Skeletal muscle satellite cell (primary cell): ENCODE measurements at regions not wholly inside any gene's neighbourhood (a gene's known extent, or its start where the extent isn't known, plus 50 kb on each side); places are given as distances from the start of the nearest gene placed in this dataset.

Experiments
- H3K27me3 ChIP-seq: 2 replicates; pipeline ENCODE4 v1.7.0; 2013; ENCODE audit warnings: low read length; ENCODE audit not compliant: control insufficient read depth, insufficient read depth
- H3K36me3 ChIP-seq: 2 replicates; pipeline ENCODE4 v1.7.0; 2013; ENCODE audit warnings: mild to moderate bottlenecking, control low read depth, low read length; ENCODE audit not compliant: insufficient read depth
- H3K4me1 ChIP-seq: 2 replicates; pipeline ENCODE4 v1.7.0; 2013; ENCODE audit warnings: low read length; ENCODE audit not compliant: control insufficient read depth, insufficient read depth
- H3K4me2 ChIP-seq: 2 replicates; pipeline ENCODE4 v1.7.0; 2013; ENCODE audit warnings: mild to moderate bottlenecking, low read length
- H3K4me3 ChIP-seq: 2 replicates; pipeline ENCODE4 v1.7.0; 2013; ENCODE audit warnings: low read length
- H3K9ac ChIP-seq: 2 replicates; pipeline ENCODE4 v1.7.0; 2013; ENCODE audit warnings: mild to moderate bottlenecking, low read depth, low read length, moderate library complexity
- H3K9me3 ChIP-seq: replicated peaks from 2 replicates; pipeline ENCODE4 v1.7.0; 2013; ENCODE audit warnings: mild to moderate bottlenecking, control low read depth, low read length

DNA sequence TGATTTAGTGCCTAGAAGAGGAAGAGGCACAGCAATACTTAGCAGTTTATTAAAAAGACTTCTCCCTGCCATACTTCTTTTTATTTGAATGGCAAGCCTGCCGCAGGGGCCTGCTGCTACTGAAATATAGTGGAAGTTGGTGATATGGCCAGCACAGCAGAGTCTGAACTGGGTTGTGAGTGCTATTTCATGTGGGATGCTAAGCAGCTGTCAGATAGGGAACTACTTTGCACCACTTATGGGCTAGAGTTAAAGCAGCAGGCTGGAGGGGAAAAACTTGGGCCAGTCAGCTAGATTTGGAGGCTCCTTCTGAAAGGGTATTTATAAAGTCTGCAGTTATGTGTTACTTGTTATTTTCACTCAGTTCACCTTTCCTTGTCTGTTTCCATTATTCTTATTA is 299.0 kb upstream of the E2F7 start:
- Histone ChIP-seq H3K27me3 (no peaks in the 10 kb centered on the region), H3K4me2 (no peak overlapping the region), H3K4me3 (no peak overlapping the region), H3K9me3 (no peaks in the 10 kb centered on the region), H3K9ac (no peak overlapping the region), H3K36me3 (no peaks in the 10 kb centered on the region), H3K4me1 (no peaks in the 10 kb centered on the region)

DNA sequence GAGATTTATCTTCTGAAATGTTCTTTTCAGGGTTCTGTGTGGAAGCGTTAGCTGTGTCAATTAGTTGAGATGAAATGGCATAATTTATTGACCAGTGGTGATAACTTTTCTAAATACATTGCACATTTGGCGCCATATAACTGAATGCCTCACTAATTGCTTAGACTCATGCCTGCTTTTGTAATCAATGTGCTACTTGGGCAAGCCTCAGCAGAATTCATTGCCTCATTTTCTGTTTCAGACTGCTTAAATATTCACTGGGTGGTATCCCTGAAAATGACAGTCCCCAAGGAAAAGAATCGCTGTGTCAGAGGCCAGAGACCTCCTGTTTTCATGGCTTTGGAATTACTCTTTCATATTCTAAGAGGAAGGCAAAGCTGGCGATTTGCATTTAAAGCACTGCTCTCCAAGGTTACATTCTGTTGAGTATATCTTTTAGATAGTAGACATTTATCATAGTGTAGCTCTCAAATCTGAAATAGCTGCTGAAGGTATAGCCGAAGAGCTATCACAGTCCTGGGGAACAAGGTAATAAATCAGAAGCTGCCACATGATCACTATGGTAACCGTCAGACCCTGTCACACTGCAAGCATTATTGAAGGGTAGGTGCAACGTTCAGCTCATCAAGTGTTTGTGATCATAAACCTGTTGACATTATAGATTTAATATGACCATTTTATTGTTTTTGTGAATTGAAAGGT is 297.3 kb upstream of the E2F7 start:
- H3K4me1 ChIP-seq = no peaks in the 10 kb centered on the region
- no peaks in the 10 kb centered on the region for H3K27me3 ChIP-seq
- H3K4me3 ChIP-seq = no peak overlapping the region
- H3K4me2 ChIP-seq = no peak overlapping the region
- H3K9me3 ChIP-seq = no peaks in the 10 kb centered on the region
- H3K9ac ChIP-seq = no peak overlapping the region
- H3K36me3 ChIP-seq = no peaks in the 10 kb centered on the region

DNA sequence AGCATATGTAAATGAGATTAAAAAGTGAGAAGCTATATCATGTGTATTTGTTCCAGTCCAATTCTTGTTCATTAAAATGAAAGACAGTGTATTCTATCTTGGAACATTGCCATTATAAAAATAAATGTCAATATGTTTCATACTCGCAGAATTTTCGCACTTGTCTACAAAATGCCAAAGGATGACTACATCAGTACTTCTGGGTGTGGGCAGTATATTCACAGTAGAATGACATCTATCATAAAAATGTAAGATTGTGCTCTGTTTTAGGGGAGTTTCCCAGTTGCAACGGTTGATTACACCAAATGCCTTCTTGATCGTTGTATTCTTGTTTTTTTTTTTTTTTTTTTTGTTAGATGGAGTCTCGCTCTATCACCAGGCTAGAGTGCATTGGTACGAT is 292.3 kb upstream of the E2F7 start:
- Histone ChIP-seq H3K27me3 (no peaks in the 10 kb centered on the region), H3K4me3 (no peak overlapping the region), H3K9ac (no peak overlapping the region), H3K4me2 (no peak overlapping the region), H3K9me3 (no peaks in the 10 kb centered on the region), H3K36me3 (no peaks in the 10 kb centered on the region), H3K4me1 (peaks cover 16% of the 10 kb centered on the region)

DNA sequence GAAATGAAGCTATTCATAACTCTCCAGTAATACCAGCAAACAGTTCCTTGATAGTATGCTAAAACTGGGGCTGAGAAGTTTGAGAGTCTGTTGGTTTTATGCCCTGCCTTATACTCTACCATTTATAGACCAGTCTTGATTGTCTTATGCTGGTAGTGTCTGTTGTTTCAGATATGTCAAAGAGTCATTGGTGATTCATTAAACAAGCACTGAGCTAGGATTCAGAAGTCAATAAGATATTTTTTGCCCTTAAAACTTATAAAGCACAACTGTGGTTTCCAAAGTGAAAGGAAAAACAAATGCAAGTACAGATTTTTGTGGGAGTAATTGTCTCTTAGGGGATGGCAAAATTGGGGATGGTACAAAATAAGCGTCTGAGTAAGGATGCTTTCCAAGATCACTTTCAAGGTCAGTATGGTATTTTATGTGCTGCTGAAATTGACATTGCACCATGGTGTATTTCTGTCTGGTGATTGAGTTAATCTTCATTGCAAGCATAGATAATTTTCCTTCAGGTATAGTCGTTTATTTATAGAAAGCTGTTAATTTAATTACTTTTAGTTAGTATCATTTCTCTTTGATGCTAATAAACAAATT is 289.5 kb upstream of the E2F7 start:
- Histone ChIP-seq H3K4me2 (peak overlapping the region; percentile 55), H3K4me1 (peaks cover 16% of the 10 kb centered on the region), H3K36me3 (no peaks in the 10 kb centered on the region), H3K9me3 (no peaks in the 10 kb centered on the region), H3K9ac (no peak overlapping the region), H3K4me3 (no peak overlapping the region), H3K27me3 (no peaks in the 10 kb centered on the region)

DNA sequence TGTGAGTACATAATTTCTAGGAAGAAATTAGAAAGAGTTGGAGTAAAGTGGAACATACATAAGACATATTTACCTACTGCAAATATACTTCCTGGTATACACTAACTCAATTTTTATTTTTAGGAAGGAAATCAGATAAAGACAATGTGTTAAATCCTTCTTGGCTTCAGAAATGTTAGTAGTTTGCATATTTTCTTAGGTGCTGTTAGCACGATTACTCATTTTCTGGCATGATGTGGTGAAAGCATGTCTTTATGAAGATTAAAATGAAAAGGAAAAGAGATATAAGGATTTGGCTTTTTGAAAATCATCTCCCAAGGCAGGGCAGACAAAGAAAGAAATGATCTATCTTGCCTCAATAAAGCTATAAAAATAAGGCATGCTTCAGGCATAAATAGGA is 287.6 kb upstream of the E2F7 start:
- H3K36me3 ChIP-seq = no peaks in the 10 kb centered on the region
- H3K4me3 ChIP-seq = no peak overlapping the region
- no peaks in the 10 kb centered on the region for H3K9me3 ChIP-seq
- H3K4me1 ChIP-seq = peaks cover 16% of the 10 kb centered on the region
- H3K9ac ChIP-seq = no peak overlapping the region
- no peak overlapping the region for H3K4me2 ChIP-seq
- H3K27me3 ChIP-seq = no peaks in the 10 kb centered on the region

DNA sequence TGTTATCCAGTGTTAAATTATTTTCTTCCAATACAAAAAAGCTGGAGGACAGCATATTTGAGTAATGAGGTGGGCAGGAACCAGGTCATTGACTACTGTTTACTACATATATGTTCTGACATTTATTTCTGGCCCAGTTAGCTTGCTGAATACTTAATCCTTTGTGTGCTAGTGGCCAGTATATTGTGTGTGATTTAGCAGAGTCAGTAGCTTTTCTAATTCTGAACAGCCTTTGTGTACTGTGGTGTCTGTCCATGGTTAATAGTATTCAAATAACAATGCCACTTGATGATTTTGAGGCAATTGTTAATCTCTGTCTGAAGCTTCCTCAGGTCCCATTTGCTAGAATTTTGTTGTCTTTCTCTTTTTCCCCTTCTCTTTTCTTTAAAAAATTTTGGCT is 286.5 kb upstream of the E2F7 start:
- Histone ChIP-seq H3K4me1 (peaks cover 16% of the 10 kb centered on the region), H3K27me3 (no peaks in the 10 kb centered on the region), H3K9me3 (no peaks in the 10 kb centered on the region), H3K9ac (no peak overlapping the region), H3K4me3 (no peak overlapping the region), H3K36me3 (no peaks in the 10 kb centered on the region), H3K4me2 (no peak overlapping the region)

DNA sequence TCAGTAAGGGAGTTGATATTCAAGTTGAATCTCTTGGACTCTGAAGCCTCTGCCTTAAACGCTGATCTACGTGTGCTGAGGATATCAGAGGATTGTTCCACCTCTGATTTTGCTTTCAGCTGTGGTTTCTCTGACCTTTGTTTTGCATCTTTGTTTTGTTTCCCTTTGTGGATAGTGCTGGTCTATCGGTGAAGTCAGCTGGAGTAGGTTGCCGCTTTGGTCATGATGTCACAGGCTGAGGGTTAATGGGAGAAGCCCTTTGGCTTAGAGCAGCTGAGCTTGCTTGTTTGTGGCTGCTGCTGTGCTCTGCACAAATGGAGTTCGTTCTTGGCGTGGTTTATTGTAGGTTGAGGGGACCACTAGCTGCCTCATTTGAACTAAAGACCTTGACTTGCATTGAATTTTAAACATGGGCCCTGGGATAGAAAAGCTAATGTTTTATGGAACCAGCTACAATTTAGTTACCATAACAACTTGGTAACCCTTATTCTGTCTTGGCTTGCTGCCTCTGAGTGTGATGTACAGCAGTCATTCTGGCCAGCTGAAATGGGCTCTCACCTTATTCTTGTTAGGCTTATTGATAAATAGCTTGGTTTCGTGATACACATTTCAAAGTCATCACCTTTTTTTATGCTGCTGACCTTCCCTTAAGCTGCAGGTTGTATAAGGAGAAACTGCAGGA is 284.5 kb upstream of the E2F7 start:
- Histone ChIP-seq H3K4me3 (no peak overlapping the region), H3K9me3 (no peaks in the 10 kb centered on the region), H3K4me2 (no peak overlapping the region), H3K27me3 (no peaks in the 10 kb centered on the region), H3K36me3 (no peaks in the 10 kb centered on the region), H3K4me1 (peaks cover 19% of the 10 kb centered on the region), H3K9ac (no peak overlapping the region)

DNA sequence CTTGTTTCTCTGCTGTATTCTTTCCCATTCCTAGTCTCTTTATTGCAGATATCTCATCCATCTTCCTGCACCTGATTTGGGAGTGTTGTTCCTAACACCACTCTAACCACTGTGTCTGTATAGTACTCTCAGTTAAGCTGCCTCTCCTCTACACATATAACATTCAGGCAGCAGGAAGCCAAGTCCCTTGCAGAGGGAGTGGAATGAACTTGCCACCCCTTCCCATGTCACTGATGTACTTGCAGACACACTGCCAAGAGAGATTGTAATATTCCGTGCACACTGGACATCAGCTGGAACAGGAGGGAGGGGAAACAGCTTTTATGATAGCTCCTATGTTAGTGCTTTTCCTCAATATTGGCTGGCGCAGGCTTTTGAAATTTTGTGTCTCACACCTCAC is 281.6 kb upstream of the E2F7 start:
- Histone ChIP-seq H3K4me3 (no peak overlapping the region), H3K9ac (no peak overlapping the region), H3K4me1 (peaks cover 23% of the 10 kb centered on the region), H3K9me3 (no peaks in the 10 kb centered on the region), H3K36me3 (no peaks in the 10 kb centered on the region), H3K4me2 (no peak overlapping the region), H3K27me3 (no peaks in the 10 kb centered on the region)

DNA sequence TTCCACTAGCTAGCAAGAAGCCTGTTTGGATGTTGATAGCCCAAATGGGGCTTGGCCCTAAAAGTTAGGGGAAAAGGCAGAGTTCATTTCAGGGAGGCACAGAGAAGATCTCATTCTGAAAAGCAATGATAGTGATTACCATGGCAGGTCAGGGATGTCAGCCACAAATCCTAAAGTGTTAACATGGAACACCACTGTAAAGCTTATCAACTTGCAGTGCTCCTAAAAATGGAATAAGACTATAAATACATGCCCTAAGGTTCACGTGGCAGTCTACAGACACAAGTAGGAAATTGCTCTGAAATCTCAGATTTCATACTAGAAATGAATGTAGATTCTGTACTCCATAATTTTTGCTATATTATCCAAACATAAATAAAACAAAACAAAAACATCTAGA is 280.0 kb upstream of the E2F7 start:
- Histone ChIP-seq H3K9ac (no peak overlapping the region), H3K4me2 (no peak overlapping the region), H3K9me3 (no peaks in the 10 kb centered on the region), H3K27me3 (no peaks in the 10 kb centered on the region), H3K4me3 (no peak overlapping the region), H3K36me3 (no peaks in the 10 kb centered on the region), H3K4me1 (peaks cover 23% of the 10 kb centered on the region)

DNA sequence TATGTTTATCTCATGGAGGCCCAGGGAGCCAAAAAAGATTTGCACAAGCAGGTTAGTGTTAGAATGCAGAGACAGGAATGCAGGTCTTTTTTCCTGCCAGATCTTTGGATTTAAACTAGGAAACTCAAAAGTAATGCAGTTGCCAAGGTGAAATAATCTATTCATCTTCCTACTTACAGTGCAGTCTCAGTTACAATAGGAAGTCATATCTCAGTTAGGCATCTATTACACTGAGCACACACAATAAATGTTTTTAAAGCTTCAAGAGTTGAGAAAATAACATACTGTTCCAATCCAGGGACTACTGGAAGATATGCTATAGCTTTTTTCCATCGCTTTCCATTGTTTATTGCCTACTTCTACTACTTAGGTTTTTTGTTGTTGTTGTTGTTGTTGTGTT is 279.3 kb upstream of the E2F7 start:
- Histone ChIP-seq H3K36me3 (no peaks in the 10 kb centered on the region), H3K27me3 (no peaks in the 10 kb centered on the region), H3K9ac (no peak overlapping the region), H3K9me3 (no peaks in the 10 kb centered on the region), H3K4me3 (no peak overlapping the region), H3K4me2 (no peak overlapping the region), H3K4me1 (peaks cover 27% of the 10 kb centered on the region)

DNA sequence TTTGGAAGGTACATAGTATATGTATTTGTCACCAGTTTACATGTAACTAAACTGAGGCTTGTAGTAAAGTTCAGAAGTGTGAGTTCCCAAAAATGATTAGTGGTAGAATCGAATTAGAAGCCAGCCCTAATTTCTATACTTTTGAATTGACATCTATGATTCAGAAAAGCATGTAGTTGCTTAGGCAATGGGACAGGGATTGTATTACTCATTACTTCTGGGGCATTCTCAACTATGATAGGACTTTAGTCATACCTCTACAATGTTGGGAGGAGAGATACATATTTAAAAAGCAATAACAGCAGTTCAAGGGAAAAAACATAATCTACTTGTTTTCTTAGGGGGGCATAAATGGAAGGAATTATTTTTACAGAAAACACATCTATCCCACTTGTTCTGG is 277.9 kb upstream of the E2F7 start:
- Histone ChIP-seq H3K9ac (no peak overlapping the region), H3K9me3 (no peaks in the 10 kb centered on the region), H3K4me1 (peaks cover 34% of the 10 kb centered on the region), H3K4me3 (no peak overlapping the region), H3K36me3 (no peaks in the 10 kb centered on the region), H3K4me2 (no peak overlapping the region), H3K27me3 (no peaks in the 10 kb centered on the region)

DNA sequence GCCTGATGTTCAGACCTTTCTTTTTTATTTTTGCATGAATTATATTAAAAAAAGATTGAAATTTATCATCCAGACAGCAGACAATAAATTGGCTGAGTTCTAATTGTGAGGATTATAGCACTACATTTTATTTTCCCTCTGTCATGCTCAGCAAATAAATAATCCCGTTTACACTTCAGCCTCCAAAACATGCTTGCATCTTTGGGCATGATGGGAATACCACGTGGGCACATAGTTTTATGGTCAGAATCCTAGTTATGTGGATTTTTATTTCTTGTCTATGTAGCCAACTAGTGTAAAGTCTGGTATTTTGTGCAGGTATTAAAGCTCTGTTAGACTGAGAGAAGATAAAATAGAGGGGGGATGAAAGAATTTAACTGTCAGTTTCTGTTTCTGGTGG is 276.9 kb upstream of the E2F7 start:
- Histone ChIP-seq H3K27me3 (no peaks in the 10 kb centered on the region), H3K4me1 (peaks cover 43% of the 10 kb centered on the region), H3K36me3 (no peaks in the 10 kb centered on the region), H3K9me3 (no peaks in the 10 kb centered on the region), H3K4me2 (no peak overlapping the region), H3K9ac (no peak overlapping the region), H3K4me3 (no peak overlapping the region)
